Type B pancreatic cell (in vitro differentiated cells): ENCODE measurements at regions not wholly inside any gene's neighbourhood (a gene's known extent, or its start where the extent isn't known, plus 50 kb on each side); places are given as distances from the start of the nearest gene placed in this dataset.

Source experiments
- DNase-seq: peaks from one replicate; pipeline ENCODE4 v3.0.0; 2021; ENCODE audit warnings: mixed read lengths; ENCODE audit not compliant: unreplicated experiment; ENCODE audit errors: extremely low spot score
- H3K27ac Mint-ChIP-seq: 2 replicates; pipeline ENCODE4 v1.8.0; 2021; ENCODE audit warnings: mild to moderate bottlenecking, mixed read lengths
- H3K27me3 Mint-ChIP-seq: 2 replicates; pipeline ENCODE4 v1.8.0; 2021; ENCODE audit warnings: mixed read lengths
- H3K36me3 Mint-ChIP-seq: 2 replicates; pipeline ENCODE4 v1.8.0; 2021; ENCODE audit warnings: mixed read lengths
- H3K4me1 Mint-ChIP-seq: one replicate; pipeline ENCODE4 v1.8.0; 2021; ENCODE audit warnings: mixed read lengths; ENCODE audit not compliant: unreplicated experiment
- H3K4me3 Mint-ChIP-seq: 2 replicates; pipeline ENCODE4 v1.8.0; 2021; ENCODE audit warnings: mild to moderate bottlenecking, mixed read lengths
- H3K9me3 Mint-ChIP-seq: 2 replicates; pipeline ENCODE4 v1.8.0; 2021; ENCODE audit warnings: mixed read lengths
- TF ChIP-seq, protein P1 (sequence below): fragments of 200-600 bp; sonication (generic); conservative IDR thresholded peaks from 2 replicates; pipeline ENCODE4 v1.5.0; 2021; ENCODE audit warnings: antibody characterized with exemption, mild to moderate bottlenecking

DNA sequence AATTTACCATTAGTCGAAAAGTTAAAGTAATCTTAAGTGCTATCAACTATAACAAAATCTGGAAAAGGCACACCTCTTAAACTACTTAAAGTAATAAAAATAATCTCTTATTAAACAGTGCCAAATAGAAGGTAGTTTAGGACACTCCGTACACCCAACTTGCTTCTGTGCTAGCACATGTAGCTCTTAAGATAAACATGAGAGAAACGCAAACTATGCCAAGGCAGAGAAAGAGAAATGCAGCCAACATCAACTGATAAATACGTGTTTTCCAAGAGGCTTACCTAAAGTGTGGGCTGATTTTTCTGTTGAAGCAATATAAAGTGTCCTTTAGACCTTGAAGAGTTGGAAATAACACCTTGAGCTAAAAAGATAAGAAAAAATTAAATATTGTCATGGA lies 480.6 kb upstream of the DAB2 start:
- no peak for DNase-seq
- Mint-ChIP-seq H3K4me1 (no peaks in the 10 kb centered on the region), H3K27me3 (no peaks in the 10 kb centered on the region), H3K4me3 (no peak overlapping the region), H3K9me3 (no peaks in the 10 kb centered on the region), H3K36me3 (no peaks in the 10 kb centered on the region), H3K27ac (no peak overlapping the region)
- TF ChIP-seq, protein P1, sequence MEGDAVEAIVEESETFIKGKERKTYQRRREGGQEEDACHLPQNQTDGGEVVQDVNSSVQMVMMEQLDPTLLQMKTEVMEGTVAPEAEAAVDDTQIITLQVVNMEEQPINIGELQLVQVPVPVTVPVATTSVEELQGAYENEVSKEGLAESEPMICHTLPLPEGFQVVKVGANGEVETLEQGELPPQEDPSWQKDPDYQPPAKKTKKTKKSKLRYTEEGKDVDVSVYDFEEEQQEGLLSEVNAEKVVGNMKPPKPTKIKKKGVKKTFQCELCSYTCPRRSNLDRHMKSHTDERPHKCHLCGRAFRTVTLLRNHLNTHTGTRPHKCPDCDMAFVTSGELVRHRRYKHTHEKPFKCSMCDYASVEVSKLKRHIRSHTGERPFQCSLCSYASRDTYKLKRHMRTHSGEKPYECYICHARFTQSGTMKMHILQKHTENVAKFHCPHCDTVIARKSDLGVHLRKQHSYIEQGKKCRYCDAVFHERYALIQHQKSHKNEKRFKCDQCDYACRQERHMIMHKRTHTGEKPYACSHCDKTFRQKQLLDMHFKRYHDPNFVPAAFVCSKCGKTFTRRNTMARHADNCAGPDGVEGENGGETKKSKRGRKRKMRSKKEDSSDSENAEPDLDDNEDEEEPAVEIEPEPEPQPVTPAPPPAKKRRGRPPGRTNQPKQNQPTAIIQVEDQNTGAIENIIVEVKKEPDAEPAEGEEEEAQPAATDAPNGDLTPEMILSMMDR = no peak

DNA sequence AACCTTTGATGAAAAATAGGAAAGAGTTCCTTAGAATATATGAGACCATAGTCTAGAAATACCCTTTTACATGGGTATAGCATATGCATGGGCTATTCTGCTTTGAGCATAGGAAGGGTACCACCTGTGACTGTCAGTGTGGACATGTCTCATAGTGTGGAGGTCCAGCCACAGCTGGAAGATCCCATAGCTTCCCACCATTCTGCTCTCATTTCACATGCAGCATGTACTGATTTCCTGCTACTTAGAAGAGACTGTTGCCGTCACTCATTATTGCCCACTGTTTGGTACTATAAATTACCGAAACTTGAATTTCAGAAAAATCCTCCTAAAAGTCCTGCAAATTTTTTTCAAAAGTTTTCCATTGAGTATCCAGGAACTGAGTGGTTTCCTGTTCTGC lies 477.8 kb upstream of the DAB2 start:
- no peaks in the 10 kb centered on the region for H3K9me3 Mint-ChIP-seq
- H3K4me3 Mint-ChIP-seq = no peak overlapping the region
- no peaks in the 10 kb centered on the region for H3K36me3 Mint-ChIP-seq
- no peaks in the 10 kb centered on the region for H3K4me1 Mint-ChIP-seq
- no peak overlapping the region for H3K27ac Mint-ChIP-seq
- DNase-seq = no peak
- TF ChIP-seq, protein P1 = no peak
- H3K27me3 Mint-ChIP-seq = no peaks in the 10 kb centered on the region

DNA sequence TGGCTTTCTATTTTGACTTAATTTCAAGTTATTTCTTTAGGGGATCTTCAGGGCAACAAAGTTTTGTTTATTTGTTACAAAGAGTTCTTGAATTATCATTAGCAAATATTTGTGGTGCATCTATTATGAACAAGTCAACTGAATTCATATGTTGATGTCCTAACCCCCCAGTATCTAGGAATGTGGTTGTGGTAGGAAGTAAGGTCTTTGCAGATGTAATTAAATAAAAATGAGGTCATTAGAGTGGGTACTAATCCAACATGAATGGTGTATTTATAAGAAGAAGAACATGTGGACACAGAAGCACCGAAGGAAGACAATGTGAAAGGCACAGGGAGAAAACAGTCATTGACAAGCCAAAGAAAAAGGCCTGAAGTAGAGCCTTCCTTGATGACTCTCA lies 474.0 kb upstream of the DAB2 start:
- TF ChIP-seq, protein P1 = no peak
- Mint-ChIP-seq H3K4me3 (no peak overlapping the region), H3K27ac (no peak overlapping the region), H3K9me3 (no peaks in the 10 kb centered on the region), H3K27me3 (no peaks in the 10 kb centered on the region), H3K4me1 (no peaks in the 10 kb centered on the region), H3K36me3 (no peaks in the 10 kb centered on the region)
- no peak for DNase-seq

DNA sequence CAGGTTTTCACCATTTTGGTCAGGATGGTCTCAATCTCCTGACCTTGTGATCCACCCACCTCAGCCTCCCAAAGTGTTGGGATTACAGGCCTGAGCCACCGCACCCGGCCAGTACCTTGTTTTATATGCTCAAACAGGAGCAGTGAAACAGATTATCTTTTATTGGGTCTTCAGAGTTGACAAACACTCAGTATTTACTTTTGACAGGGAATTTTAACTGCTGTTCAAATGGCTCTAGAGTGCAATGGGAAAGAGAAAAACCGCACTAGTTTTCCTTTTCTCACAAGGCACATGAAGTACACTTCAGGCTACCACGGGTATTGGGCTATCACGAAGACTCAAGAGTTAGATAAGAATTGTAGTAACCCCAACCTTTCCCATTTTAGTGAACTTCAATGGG lies 471.9 kb upstream of the DAB2 start:
- Mint-ChIP-seq H3K4me3 (no peak overlapping the region), H3K4me1 (no peaks in the 10 kb centered on the region)
- DNase-seq = no peak

DNA sequence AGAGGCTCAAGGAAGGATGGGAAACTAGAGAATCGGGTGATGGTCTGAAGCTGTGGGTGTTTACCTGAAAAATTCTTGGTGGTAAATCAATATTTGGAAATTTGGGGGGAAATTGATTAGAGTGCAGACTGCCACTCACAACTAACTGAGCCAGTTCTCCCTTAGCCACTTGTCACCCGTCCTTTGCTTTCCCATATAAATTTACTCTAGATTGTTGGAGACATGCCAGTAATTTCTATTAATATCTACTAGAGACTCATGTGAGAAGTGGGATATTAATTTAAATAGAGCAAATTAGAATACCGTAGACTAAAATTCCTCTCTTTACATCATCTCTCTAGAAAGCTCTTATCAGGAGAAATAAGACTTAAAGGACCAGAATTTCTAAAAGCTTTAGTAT lies 471.3 kb upstream of the DAB2 start:
- H3K4me1 Mint-ChIP-seq = no peaks in the 10 kb centered on the region
- H3K27ac Mint-ChIP-seq = no peak overlapping the region
- H3K27me3 Mint-ChIP-seq = no peaks in the 10 kb centered on the region
- TF ChIP-seq, protein P1 = no peak
- no peak for DNase-seq
- H3K9me3 Mint-ChIP-seq = no peaks in the 10 kb centered on the region
- no peak overlapping the region for H3K4me3 Mint-ChIP-seq
- H3K36me3 Mint-ChIP-seq = no peaks in the 10 kb centered on the region

More for the DNA sequence above, 471.9 kb upstream of the DAB2 start:
- TF ChIP-seq, protein P1 = no peak
- H3K27ac Mint-ChIP-seq = no peak overlapping the region
- no peaks in the 10 kb centered on the region for H3K27me3 Mint-ChIP-seq
- no peaks in the 10 kb centered on the region for H3K9me3 Mint-ChIP-seq
- H3K36me3 Mint-ChIP-seq = no peaks in the 10 kb centered on the region

- Mint-ChIP-seq H3K27ac (no peak overlapping the region), H3K4me1 (no peaks in the 10 kb centered on the region), H3K27me3 (no peaks in the 10 kb centered on the region), H3K4me3 (no peak overlapping the region), H3K9me3 (no peaks in the 10 kb centered on the region), H3K36me3 (no peaks in the 10 kb centered on the region)
- DNase-seq = no peak
- TF ChIP-seq, protein P1 = no peak
Measured at GRCh38 chr5:39892708-39893107, 467.9 kb upstream of the DAB2 start.
